Esophagus (tissue), 2 donors: ENCODE measurements at regions not wholly inside any gene's neighbourhood (a gene's known extent, or its start where the extent isn't known, plus 50 kb on each side); places are given as distances from the start of the nearest gene placed in this dataset.
A peak's percentile ranks its signal among the peaks of the same experiment; 100 is the strongest.

Experiments used
- H3K27ac ChIP-seq, 2 donors: one replicate each; pipeline ENCODE4 v1.5.1; 2013; ENCODE audit warnings: low read depth in 2 of 2, mild to moderate bottlenecking in 2 of 2, inconsistent platforms in 1 of 2, low read length in 1 of 2, moderate library complexity in 1 of 2
- H3K27me3 ChIP-seq, 2 donors: one replicate each; pipeline ENCODE4 v1.6.1; 2013; ENCODE audit warnings: low read length in 2 of 2, control low read depth in 1 of 2, mild to moderate bottlenecking in 1 of 2; ENCODE audit not compliant: insufficient read depth in 2 of 2, control insufficient read depth in 1 of 2
- H3K36me3 ChIP-seq, 2 donors: one replicate each; pipeline ENCODE4 v1.6.1; 2013; ENCODE audit warnings: low read length in 1 of 2; ENCODE audit not compliant: control insufficient read depth in 2 of 2, insufficient read depth in 2 of 2
- H3K4me1 ChIP-seq, 2 donors: one replicate each; pipeline ENCODE4 v1.6.1; 2013; ENCODE audit warnings: low read length in 1 of 2; ENCODE audit not compliant: control insufficient read depth in 2 of 2, insufficient read depth in 2 of 2
- H3K4me3 ChIP-seq, 2 donors: one replicate each; pipeline ENCODE4 v1.5.1; 2013; ENCODE audit warnings: low read length in 2 of 2, mild to moderate bottlenecking in 2 of 2, low read depth in 1 of 2, moderate library complexity in 1 of 2
- H3K9me3 ChIP-seq, 2 donors: one replicate each; pipeline ENCODE4 v1.6.1; 2013; ENCODE audit warnings: mild to moderate bottlenecking in 2 of 2, low read depth in 1 of 2, low read length in 1 of 2, moderate library complexity in 1 of 2; ENCODE audit not compliant: control insufficient read depth in 2 of 2, insufficient read depth in 1 of 2
- WGBS, 2 donors: extraction: QIAGEN DNeasy Blood & Tissue Kit; methylation state at CpG; one replicate each; pipeline ENCODE4 v1.1.7; 2013; 5-methylcytosine and 5-hydroxymethylcytosine counted together
- donor health status: healthy with polysubstance abuse.
- donor health status: Bipolar disorder and iron deficiency.

- H3K36me3 ChIP-seq = no peaks in the 10 kb centered on the region
- H3K4me3 ChIP-seq = no peak overlapping the region
- no peak overlapping the region for H3K27ac ChIP-seq
- 90 to 91% methylated on average over 2 of the region's 2 CpGs for WGBS, 2 donors
- peaks cover 0 to 3% of the 10 kb centered on the region in 2 donors for H3K27me3 ChIP-seq
- H3K4me1 ChIP-seq = no peaks in the 10 kb centered on the region
- no peaks in the 10 kb centered on the region for H3K9me3 ChIP-seq
Measured at GRCh38 chr2:12547566-12548170, 169.1 kb upstream of the TRIB2 start.

GRCh38 chr2:12548906-12549305 is 167.8 kb upstream of the TRIB2 start:
- Histone ChIP-seq H3K36me3 (no peaks in the 10 kb centered on the region), H3K9me3 (no peaks in the 10 kb centered on the region), H3K4me3 (no peak overlapping the region), H3K4me1 (no peaks in the 10 kb centered on the region), H3K27ac (no peak overlapping the region), H3K27me3 (peaks cover 0 to 3% of the 10 kb centered on the region in 2 donors)
- 84 to 92% methylated on average over 4 of the region's 4 CpGs for WGBS, 2 donors

GRCh38 chr2:12549641-12550040 is 167.1 kb upstream of the TRIB2 start:
- Histone ChIP-seq H3K36me3 (no peaks in the 10 kb centered on the region), H3K9me3 (no peaks in the 10 kb centered on the region), H3K27me3 (peaks cover 0 to 3% of the 10 kb centered on the region in 2 donors), H3K27ac (no peak overlapping the region), H3K4me1 (no peaks in the 10 kb centered on the region), H3K4me3 (no peak overlapping the region)
- 72 to 79% methylated on average over 2 of the region's 2 CpGs for WGBS, 2 donors

- no peaks in the 10 kb centered on the region for H3K27me3 ChIP-seq
- no peak overlapping the region for H3K27ac ChIP-seq
- H3K4me3 ChIP-seq = no peak overlapping the region
- H3K4me1 ChIP-seq = no peaks in the 10 kb centered on the region
- WGBS, 2 donors = 89 to 91% methylated on average over 7 of the region's 7 CpGs
- no peaks in the 10 kb centered on the region for H3K9me3 ChIP-seq
- no peaks in the 10 kb centered on the region for H3K36me3 ChIP-seq
Measured at GRCh38 chr2:12552092-12552491, 164.6 kb upstream of the TRIB2 start.

GRCh38 chr2:12554224-12555011 is 162.3 kb upstream of the TRIB2 start:
- H3K4me3 ChIP-seq = no peak overlapping the region
- no peaks in the 10 kb centered on the region for H3K36me3 ChIP-seq
- no peaks in the 10 kb centered on the region for H3K9me3 ChIP-seq
- no peaks in the 10 kb centered on the region for H3K27me3 ChIP-seq
- no peak overlapping the region for H3K27ac ChIP-seq
- no peaks in the 10 kb centered on the region for H3K4me1 ChIP-seq
- 81 to 82% methylated on average over 12 of the region's 12 CpGs for WGBS, 2 donors

GRCh38 chr2:12555012-12555645 is 161.6 kb upstream of the TRIB2 start:
- Histone ChIP-seq H3K36me3 (no peaks in the 10 kb centered on the region), H3K9me3 (no peaks in the 10 kb centered on the region), H3K4me1 (no peaks in the 10 kb centered on the region), H3K27me3 (no peaks in the 10 kb centered on the region), H3K27ac (peak overlapping the region in 1 of 2 donors; percentile 24), H3K4me3 (no peak overlapping the region)
- 27 to 40% methylated on average over 2 of the region's 2 CpGs for WGBS, 2 donors

- H3K27me3 ChIP-seq = no peaks in the 10 kb centered on the region
- WGBS, 2 donors = 82 to 88% methylated on average over 5 of the region's 5 CpGs
Measured at GRCh38 chr2:12556762-12557161, 160.0 kb upstream of the TRIB2 start.

GRCh38 chr2:12557688-12558087 is 159.0 kb upstream of the TRIB2 start:
- Histone ChIP-seq H3K27ac (no peak overlapping the region), H3K36me3 (no peaks in the 10 kb centered on the region), H3K4me3 (no peak overlapping the region), H3K9me3 (no peaks in the 10 kb centered on the region), H3K27me3 (no peaks in the 10 kb centered on the region), H3K4me1 (no peaks in the 10 kb centered on the region)
- 90 to 95% methylated on average over 4 of the region's 4 CpGs for WGBS, 2 donors

More at GRCh38 chr2:12556762-12557161, 160.0 kb upstream of the TRIB2 start:
- H3K4me3 ChIP-seq = no peak overlapping the region
- no peaks in the 10 kb centered on the region for H3K36me3 ChIP-seq
- no peaks in the 10 kb centered on the region for H3K9me3 ChIP-seq
- H3K4me1 ChIP-seq = no peaks in the 10 kb centered on the region
- no peak overlapping the region for H3K27ac ChIP-seq

- Histone ChIP-seq H3K4me3 (no peak overlapping the region), H3K4me1 (no peaks in the 10 kb centered on the region), H3K36me3 (no peaks in the 10 kb centered on the region), H3K9me3 (no peaks in the 10 kb centered on the region), H3K27me3 (no peaks in the 10 kb centered on the region), H3K27ac (no peak overlapping the region)
- WGBS, 2 donors = 93 to 98% methylated on average over 2 of the region's 2 CpGs
Measured at GRCh38 chr2:12558519-12558918, 158.2 kb upstream of the TRIB2 start.
